Forelimb muscle (tissue), 1 donor: ENCODE measurements at regions not wholly inside any gene's neighbourhood (a gene's known extent, or its start where the extent isn't known, plus 50 kb on each side); places are given as distances from the start of the nearest gene placed in this dataset.
A peak's percentile ranks its signal among the peaks of the same experiment; 100 is the strongest.

Experiments
- DNase-seq: peaks from one replicate; pipeline ENCODE4 v3.0.0-alpha.2; 2013; ENCODE audit warnings: low read depth

DNA sequence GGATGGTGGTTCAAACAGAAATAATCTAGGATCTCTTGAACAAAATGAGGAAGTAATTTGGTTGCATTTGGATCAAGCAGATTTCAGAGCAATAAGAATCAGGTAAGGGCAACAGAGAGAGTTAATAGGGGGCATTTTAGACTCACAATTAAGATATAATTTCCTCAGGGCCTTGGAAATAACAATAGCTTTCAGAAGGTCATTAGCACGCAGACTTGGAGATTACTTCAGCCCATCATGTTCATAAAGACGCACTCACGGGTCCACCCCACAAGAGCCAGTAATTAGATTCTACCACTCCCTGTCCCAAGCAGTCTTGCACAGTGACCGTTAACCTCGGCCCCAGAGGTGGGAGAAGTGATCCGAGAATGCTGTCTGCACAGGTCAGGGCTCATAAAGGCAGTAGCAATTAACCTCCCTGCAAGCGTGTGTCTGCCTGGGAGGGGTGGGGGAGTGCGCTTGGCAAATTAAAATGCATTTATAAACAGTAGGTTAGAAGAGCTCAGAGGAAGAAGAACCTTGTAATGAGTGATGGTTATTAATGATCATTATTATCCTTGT is 125.7 kb upstream of the CCDC196 start:
- DNase-seq, result no peak

DNA sequence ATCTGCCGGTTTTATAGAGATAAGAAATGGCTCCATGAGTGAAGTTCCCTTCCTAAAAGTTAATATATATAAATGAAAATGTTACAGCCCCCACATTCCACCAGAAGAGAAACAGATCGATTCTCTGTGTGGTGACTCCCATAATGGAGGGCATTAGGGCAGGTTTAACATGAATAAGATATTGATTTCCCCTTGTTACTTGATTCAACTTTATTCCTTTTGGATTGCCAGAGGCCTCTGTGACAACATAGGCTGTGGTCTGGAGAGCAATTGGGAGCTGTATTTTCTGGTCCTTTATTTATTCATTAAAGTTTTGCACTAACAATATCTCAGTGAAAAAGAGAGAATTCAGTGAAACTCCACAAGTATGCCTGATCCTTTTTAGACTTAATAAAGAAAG is 125.2 kb upstream of the CCDC196 start:
- no peak for DNase-seq

DNA sequence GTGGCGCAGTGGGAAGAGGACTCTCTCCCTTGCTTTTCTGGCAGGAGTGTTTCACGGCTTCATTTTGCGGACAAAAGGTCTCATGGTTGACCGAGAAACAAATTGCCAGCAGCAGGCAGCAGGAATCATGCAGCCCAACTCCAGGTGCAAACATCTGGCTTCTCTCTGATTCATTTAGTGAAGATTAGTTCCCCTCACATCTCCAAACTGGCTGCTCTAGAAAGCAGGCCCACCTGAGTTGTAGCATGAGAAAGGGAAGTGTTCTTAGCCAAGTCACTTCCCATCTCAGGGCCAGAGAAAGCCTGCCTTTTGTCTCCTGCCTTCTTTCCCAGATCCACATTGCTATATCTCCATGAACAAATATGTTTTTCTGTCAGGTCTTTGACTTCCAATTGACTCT is 120.8 kb upstream of the CCDC196 start:
- no peak for DNase-seq

DNA sequence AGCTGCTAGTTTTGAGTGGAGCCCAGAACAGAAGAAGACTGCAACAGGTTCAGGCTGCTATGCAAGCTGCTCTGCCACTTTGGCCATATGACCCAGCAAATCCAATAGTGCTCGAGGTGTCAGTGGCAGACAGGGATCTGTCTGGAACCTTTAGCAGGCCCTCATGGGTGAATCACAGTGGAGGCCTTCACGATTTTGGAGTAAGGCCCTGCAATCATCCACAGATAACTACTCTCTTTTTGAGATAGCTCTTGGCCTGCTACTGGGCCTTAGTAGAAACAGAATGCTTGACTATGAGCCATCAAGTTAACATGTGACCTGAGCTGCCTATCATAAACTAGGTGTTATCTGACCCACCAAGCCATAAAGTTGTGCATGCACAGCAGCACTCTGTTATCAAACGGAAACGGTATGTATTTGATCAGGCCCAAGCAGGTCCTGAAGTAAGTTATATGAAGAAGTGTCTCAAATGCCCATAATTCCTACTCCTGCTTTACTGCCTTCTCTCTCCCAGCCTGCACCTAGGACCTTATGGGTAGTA is 116.9 kb upstream of the CCDC196 start:
- no peak for DNase-seq

DNA sequence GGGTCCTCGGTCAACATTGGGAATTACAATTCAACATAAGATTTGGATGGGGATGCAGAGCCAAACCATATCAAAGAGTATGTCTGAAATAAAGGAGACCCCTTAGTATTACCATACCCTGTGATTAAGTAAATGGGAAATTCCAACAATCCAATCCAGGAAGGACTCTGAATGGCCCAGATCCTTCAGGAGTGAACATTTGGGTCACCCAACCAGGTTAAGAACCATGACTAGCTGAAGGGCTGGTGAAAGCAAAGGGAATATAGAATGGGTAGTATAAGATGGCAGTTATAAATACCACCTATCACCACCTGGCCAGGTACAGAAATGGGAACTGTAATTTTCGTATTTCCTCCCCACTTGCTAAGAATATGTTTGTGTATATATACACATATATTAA is 114.4 kb upstream of the CCDC196 start:
- no peak for DNase-seq

DNA sequence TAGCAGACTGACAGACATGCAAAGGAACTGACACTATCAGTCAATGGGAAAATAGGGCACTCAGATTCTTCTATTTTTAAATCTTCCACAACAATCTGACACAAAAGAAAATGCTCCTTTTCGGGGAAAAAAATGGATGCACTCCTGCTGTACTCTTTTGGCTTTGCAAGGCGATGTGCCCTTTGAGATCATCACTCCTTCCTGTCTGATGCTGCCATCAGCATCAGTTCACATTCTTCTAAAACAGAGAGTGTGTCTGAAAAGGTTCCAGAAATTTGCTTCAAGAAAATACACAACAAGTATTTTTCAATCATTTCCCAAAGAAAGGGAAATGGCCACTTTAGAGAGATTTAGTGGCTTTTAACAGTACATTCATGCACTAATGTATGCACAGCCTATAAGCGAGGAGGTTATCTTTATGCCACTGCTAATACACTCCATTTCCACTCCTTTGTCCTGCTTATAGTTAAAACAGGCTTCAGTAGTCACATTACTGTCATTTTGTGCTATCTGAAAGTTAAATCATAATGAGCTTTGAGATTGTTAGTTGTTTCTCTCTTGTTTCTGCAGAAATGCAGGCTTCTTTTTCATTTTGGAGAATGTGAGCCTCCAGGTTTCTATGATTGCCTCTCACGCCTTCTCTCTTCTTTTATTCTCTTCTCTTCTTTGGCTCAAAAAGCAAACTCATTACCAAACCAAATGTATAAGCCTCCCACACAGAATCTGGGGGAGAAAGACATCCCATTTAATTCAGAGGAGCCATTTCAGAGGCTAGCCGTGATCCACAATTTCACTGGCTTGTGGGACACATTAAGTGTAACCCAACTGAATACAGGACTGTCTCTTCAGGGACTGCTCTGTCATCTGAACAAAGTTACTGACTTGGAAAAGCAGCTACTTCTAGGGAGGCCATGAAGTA is 110.9 kb upstream of the CCDC196 start:
- no peak for DNase-seq

DNA sequence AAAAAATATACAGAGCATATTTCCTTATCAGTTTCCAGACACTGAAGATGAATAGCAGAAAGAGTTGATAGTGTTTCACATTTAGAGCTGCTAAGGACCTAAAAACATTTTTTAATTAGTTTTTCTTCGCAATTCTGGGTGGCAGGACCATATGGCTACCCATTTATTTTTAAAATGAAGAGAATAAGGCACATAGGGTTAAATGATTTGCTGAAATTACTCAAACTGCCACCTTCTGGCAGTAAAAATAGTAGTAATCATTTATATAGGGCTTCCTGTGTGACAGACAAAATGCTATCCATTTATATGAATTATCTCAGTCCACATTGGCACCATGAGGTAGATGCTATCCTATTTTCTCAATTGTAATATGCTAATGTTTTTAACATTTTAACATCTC is 108.6 kb upstream of the CCDC196 start:
- no peak for DNase-seq

DNA sequence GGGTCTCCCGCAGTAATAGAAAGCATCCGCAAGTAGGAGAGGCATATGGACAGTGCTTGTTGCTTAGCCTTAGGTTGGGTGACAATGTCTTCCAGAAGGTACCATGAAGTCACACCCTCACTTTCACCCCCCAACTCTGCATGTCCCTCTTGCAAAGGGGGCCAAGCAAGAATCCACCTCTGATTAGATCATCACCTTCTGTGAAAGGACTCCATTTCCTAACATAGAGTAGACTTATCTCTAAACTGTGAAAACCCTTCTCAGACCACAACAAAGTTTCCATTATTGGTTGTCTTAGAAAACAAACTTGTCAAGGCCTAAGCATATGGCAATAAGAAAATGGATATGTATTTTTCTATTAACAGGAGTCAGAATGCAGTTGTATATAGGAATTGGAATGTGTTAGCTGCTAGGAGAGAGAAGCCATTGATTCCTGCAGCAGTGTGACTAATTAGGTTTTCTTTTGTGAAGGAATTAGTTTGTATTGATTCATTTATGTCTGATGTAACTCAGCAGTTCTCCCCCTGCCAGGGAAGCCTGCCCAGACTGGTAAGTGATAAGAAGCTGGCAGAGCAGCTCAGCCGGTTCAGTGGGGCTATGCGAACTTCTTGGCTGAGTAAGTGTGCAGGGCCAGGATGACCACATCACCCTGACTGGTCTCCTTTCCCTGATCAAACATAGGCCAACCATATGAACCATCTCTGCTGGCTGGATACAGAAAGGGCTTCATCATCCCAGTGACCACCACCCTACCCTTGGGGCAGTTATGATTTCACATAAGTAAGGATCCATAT is 107.3 kb upstream of the CCDC196 start:
- no peak for DNase-seq

DNA sequence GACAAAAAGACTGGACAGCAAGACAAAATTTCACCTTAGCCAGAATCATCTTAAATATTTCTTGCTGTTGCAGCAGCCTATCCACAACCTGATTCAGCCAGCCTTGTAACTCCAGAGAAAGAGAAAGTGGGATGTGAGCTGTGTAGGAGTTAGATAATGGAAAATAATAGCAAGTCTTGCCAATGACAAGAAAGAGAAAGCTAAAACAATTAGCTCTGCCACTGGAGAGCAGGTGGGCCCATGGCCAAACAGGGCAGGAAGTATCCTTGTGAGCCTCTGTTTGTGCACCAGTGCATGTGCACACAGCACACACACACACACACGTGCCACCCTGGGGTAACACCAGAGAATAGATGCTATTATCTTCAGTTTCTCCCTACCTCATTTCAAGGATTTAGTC is 106.0 kb upstream of the CCDC196 start:
- DNase-seq, result peak; percentile 34

DNA sequence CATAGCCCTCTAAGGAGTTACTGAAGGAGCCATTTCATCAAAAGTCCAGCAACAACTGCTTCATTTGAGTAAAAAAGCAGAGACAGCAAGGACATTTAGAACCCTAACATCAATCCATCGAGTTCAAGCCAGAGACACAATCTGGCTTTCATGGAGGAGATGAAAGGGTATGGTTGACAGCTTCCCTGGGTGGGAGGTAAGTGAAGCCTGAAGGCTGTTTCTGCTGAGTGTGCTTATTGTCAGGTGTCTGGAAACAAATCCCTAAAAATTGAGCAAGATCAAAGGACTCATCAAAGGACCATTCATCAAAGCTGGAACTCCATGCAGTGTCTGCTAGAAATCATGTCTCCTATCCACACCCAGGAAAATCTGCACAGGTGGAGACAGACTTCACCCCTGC is 104.4 kb upstream of the CCDC196 start:
- DNase-seq, result no peak

DNA sequence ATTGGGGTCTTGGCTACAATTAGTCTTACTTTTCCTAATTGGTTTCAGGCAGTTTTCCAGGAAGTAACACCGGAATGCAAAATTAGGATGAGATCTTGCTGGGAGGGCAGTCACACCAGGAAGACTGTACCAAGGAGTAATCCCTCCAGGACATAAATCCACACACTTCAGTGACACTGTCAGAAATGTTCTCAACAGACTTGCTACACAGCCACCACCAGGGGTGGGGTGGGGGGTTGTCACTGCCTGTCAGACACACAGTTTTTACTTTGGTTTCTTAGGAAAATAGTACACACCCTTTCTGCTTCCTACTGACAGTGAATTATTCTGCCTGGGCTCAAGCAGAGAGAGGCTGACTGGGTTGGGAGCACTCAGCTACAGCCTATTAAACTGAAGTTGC is 102.9 kb upstream of the CCDC196 start:
- no peak for DNase-seq

DNA sequence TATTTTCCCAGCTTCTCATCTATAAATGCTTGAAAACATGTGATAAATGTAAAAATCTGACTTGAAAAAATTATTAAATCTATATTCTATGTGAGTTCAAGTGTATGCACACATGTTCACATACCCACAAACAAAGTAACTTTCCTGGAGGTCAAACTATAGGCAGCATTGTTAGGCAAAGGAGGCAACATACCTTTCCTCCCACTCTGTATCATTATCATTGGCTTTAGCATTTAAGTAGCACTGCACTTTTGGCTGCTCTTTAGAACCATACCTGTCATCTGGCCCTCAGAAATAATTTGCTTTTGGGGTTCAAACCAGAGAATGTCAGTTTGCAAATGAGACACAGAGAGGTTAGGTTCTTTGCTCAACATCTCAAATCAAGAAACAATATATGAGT is 102.4 kb upstream of the CCDC196 start:
- DNase-seq, result no peak

DNA sequence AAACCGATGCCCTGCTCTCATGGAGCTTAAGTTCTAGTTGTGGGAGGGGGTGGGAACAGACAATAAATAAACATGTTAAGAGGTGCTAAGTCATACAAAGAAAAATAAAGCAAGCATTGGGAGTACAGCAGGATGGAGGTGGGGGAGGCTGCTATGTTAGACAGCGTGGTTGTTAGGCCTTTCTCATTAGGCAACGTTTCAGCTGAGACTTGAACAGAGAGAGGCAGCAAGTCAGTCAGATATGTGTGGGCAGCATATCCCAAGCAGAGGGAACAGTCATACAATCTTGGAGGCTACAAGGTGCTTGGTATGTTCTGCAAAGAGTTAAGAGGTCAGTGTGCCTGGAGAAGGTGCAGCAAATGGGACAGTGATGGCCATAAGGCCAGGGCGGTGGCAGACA is 97.7 kb upstream of the CCDC196 start:
- DNase-seq, result no peak

DNA sequence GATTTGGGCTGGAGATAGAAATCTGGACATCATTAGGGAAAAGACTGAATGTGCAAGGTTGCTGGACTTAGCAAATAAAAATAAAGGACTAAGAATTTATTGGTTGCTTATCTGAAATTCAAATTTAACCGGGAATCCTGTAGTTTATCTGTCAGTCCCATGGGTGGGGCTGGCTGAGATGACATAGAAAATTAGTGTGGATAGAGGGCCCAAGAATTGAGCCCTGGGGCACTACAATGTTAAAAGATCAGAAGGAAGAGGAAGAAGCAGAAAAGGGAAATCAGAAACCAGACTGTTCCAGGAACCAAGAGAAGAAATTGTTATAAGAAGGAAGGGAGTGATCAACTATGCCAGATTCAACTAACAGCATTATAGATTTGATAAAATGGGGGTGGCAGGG is 96.7 kb upstream of the CCDC196 start:
- DNase-seq, result no peak

DNA sequence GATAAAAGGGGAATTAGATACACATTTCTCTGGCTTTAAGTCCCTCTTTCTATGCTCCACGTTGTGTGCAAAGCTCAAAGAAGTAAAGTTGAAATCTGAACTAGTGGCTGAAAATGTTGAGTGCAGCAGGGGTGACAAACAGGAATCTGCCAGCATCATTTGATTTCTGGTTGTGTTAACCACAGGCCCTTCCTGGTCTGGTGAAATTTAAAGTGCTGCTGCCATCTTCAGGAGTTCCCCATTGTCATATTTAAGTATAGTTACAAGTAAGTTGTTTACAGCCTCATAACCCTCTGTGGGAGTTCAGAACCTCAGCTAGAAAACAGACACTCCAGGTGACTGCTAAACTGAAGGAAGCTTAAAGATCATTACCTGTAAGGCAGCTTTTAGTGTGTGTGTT is 90.9 kb upstream of the CCDC196 start:
- DNase-seq, result no peak

DNA sequence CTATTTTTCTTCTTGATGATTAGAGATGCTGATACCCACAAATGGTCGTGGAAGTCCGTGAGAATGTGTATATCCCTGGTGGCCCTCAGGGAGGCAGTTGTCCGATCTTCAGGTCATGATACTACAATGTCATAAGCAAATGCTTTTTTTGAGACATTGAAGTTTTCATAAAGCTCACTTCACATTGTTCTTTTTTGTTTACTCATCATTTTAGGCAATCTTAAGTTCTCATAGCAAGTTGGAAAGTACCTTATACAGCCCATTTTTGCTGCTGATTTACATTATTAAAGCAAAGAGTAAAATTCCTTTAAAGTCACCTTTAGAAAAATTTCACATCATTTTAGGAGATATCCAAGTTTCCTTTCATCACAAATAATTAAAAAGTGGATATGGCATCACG is 90.0 kb upstream of the CCDC196 start:
- no peak for DNase-seq

DNA sequence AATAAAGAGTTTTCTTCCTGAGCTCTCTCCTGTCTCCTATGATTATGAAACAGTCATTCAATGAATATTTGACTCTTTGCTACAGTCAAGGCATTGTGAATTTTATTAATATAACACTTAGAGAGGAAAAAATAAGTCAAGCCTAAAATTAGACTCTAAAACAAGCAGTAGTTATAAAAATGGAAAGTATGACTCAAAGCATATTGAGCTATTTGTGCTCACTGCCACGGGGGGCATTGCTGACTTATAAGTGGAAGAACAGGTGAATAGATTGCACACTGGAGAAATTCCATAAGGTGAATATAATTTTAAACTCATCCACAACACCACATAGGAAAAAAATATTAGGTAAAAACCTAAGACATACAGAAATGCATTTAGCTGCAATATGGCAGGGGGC is 87.7 kb upstream of the CCDC196 start:
- DNase-seq, result no peak

DNA sequence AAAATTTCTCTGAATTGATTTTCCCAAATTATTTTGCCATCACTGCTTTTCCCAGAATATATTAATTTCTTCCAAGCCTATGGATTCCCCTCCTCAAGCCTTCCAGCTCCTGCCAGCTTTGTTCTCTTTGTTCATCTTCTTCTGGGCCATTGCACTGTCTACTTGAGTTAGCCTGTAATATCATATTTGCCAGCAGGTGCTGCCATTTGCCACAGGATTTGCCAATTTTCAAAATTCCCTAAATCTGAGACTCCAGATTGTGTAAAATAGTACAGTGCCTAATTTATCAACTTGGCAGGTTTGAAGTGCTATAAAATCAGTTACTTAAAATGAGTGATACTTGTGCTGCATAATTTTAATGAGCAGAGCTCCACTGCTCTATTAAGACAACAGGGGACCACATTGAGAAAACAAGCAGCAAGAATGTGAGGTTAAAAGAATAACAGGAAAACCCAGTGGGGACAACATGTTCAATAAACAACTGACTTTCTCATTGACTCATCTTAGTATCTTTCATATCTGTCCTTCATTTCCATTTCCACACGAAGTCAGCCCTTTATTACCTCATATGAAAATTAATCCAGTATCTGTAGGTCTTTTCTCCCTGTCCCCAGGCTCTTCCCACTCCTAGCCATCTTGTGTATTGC is 84.6 kb upstream of the CCDC196 start:
- DNase-seq, result no peak

DNA sequence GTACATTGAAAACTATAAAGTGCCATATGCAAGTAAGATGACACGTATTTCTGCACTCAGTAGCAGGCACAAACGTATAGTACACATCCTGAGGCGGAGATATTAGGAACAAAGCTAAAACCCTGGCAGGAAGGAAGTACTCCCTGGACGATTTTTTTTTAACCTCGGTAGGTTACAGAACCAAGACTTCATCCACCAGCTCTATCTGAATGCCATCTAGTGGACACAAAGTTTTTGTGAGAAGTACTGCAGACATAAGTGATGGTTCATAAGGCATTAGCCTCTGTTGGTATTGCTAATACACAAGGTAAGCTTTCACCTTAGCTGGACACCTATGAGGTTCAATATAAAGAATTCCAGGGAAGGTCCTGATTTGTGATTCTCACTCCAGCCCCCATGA is 83.0 kb upstream of the CCDC196 start:
- peak; percentile 13 for DNase-seq

DNA sequence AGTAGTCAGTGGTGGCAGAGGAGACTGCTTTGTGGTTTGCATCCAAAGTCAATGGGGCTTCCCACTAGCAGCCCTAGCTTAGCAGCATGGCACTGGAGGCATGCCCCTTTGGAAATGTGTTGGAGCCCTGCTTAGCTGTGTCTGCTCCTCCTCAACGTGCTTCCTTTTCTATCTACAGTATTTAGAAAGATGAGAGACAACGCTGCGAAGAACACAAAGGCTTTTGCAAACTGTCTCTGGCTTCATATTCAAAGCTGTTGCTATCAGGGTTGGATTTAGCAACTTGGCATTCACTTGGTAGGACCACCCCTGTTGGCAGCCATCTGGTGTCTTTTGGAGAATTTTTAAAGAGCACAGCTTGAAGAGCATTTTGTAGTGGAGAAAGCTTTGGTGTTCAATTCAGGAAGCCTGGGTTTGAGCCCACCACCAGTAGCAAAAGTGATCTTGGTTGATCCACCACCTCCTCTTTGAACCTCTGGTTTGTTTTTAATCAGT is 82.1 kb upstream of the CCDC196 start:
- DNase-seq, result no peak

DNA sequence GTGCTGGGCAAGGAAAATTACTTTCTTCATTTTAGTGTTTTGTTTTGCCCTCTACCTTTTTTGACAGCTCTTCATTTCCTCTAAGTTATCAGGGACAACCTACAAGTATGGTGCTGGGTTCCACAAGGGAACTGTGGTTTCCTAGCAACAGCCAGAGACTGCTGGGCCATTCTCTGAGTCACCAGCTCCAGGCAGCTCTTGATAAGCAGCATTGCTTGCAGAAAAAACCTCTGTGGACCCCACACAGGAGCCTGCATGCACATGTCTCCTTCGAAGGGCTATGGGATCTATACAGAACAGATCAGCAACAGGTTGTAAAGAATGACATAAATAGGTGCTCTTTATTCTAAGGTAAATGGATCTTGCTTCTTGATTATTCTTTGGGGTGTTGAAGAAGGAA is 81.0 kb upstream of the CCDC196 start:
- DNase-seq, result no peak

DNA sequence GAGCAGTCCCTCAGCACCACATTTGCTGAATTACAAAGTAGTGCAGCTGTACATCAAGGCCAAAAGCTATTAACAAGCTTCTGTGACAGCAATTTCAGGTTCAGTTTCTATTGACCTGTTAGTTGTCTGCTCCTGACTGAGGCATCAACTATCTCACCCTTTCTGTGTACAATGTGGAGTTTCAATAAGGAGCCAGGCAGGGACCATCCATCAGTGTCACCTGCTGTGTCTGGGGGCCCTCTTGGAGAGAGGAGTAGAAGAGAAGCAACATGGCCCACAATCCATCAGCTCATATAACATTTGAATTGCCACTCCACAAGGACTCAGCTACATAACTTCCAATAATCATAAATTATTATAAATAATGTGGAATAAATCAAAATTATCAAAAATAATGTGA is 72.3 kb upstream of the CCDC196 start:
- no peak for DNase-seq
